HG02973 (cell line): ENCODE measurements at regions not wholly inside any gene's neighbourhood (a gene's known extent, or its start where the extent isn't known, plus 50 kb on each side); places are given as distances from the start of the nearest gene placed in this dataset.
"Not testable (repeated sequence)": the region's sequence is repeated elsewhere in the genome, so short reads cannot be mapped to it uniquely, and the experiment has no call there.

Experiments used
- ATAC-seq: cut with Tn5 transposase; IDR thresholded peaks from one replicate; pipeline ENCODE4 v1.9.1; 2021; ENCODE audit warnings: moderate library complexity; ENCODE audit not compliant: unreplicated experiment

DNA sequence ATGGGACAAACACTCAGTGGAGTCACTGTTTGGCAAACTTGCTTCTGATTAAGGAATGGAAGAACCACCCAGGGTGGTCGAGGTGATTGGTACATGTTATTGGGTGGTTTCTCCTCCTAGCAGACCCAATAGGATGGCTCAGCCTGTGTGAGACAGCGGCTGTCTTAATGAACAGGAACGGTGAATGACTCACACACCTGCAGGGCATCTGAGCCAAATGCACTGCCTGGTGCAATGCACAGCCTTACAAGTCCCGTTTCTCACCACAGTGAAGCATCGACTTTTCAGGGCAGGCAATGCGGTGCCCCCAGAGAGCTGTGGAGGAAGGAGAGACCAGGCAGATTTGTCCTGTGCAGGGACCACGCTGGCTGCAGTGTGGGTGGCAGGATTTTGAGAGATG is 238.5 kb downstream of the FGF9 start:
- no peak for ATAC-seq

DNA sequence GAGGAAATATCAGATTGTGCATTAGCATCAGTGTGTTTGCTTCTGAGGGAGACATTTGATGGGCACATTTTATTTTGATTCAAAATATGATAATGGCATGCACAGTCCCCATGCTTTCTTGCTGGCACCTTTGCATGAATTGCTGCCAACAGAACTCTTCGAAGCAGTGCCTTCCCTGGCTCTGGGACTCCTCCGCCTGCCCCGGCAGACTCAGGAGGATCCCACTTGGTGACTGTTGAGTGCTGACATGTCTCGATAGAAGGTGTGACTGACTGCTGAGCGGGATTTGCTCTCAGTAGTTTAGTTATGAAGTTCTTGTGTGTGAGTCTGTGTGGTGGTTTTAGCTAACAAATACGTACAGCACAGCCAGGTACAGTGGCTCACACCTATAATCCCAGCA is 239.7 kb downstream of the FGF9 start:
- ATAC-seq: no peak

GRCh38 chr13:21911646-21912298 is 240.9 kb downstream of the FGF9 start:
- ATAC-seq: no peak

DNA sequence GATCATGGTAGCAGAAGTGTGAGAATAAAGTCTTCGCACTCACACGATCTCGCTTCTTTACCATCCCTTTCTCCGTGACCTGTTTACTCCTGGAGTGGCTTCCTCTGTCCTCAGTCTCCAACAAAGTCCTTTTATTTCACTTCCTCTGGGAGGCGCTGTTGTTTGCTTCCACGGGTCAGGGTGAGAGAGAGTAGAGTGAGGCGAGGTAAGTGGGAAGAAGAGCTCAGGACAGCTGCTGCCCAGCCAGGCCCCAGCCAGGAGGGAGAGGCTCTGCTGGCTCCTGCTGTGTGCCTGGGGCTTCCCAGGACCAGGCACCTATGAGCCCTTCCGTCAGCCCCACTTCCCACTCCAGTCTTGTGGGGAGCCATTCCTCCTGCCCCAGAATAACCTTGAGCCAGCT is 242.1 kb downstream of the FGF9 start:
- no peak for ATAC-seq

DNA sequence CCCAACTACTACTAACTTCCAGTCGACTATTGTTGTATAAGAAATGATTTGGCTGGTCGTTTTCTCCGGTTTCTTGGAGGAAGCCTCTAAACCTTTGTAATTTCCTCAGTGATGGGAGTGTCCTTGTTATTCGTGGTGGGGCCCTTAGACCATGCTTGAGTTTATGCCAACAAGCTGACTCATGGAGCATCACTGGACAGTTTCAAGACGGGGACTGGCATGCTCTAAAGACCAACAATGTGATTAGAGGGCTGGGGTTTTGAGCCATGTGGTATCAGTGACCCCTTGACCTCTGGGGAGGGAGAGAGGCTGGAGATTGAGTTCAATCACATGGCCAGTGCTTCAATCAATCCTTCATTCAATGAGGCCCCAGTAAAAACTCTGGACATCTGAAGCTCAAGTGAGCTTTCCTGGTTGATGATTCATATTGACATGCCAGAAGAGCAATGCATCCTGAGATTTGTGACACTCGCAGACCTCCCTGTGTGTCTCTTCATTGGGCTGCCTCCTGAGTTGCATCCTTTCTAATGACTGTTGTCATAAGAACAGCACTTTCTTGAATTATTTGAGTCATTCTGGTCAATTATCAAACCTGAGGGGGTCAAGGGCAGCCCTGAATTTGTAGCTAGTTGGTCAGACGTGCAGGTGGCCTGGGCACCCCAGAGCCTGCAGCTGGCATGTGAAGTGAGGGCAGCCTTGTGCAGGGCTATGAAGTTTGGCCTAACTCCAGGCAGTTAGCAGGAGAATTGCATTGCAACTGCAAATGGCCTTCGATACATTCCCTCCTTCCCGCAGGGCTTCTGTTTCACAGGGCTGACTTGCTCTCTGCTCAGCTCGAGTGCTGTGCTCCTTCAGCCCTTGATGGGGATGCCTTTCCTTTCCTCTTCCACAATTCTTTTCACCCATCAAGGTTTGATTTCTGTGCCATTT is 246.5 kb downstream of the FGF9 start:
- ATAC-seq: no peak

GRCh38 chr13:21920802-21921201 is 249.9 kb downstream of the FGF9 start:
- ATAC-seq: not testable (repeated sequence)

DNA sequence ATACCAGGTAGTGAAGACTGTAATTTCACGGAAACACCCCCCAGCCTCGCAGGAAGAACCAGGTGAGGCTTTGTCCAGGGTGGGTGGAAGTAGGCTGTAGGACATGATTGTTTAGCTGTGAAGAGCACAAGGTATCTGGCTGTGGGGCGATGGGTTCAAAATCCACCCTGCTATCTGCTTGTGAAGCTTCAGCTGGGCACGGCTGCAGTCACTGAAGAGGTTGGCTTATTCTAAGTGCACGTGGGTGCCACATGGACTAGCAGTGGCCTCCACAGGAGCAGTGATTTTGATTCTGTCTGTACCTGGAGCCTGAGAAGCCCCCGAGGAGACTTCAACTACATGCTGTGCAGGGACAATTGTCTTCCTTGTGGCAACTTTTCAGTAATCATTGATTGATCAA is 254.1 kb downstream of the FGF9 start:
- no peak for ATAC-seq

- ATAC-seq: no peak
Observed at GRCh38 chr13:21925720-21926119, 254.8 kb downstream of the FGF9 start.

GRCh38 chr13:21929400-21929799 is 258.5 kb downstream of the FGF9 start:
- no peak for ATAC-seq

DNA sequence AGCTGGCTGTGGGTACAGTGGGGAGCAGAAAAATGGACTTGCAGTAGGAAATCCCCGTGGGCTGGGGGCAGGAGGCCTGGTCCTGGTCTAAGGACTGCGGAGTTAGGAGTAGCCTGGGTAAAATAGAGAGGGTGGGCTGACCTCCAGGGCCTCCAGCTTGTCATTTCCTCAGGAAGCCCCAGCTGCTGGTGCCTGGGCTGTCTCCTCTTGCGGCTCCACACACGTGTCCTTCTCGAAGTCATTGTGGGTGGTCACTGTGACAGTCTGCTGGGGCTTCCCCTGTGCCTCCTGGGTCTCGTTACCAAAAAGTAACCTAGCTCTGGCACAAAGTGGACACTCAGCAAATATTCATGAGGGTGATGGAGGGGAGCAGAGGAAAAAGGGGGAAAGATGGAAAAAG is 259.7 kb downstream of the FGF9 start:
- ATAC-seq: no peak

GRCh38 chr13:21932578-21932977 is 261.7 kb downstream of the FGF9 start:
- no peak for ATAC-seq

- ATAC-seq: no peak
Observed at GRCh38 chr13:21932996-21933395, 262.1 kb downstream of the FGF9 start.

DNA sequence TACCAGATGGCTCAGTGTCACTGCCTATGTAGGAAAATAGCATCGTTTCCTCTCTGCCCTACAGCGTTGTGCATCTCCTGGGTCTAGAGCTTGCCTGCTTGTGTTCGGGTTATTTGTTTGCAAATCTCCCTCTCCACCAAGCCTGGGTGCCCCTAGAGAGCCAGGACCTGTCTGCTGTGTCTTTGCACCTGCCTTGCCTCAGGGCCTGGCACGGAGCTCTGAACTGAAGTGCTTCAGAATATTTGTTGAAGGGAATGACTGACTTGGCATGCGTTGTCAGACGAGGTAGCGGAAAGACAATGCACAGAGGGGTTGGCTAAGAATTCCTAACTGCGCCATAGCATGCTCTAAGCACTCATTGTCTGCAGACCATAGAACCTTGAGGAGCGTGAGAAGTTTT is 263.4 kb downstream of the FGF9 start:
- ATAC-seq: no peak

DNA sequence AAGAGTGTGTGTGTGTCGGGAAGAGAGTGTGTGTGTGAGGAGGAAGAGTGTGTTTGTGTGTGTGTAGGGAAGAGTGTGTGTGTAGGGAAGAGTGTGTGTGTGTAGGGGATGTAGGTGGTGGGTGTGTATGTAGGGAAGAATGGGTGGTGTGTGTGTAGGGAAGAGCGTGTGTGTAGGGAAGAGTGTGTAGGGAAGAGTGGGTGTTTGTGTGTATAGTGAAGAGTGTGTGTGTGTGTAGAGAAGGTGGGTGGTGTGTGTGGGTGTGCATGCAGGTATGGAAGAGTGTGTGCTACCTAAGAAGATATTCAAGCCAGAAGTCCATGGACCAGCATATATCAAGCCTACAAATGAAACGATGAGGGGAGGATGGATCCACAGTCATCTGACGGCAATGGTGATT is 265.8 kb downstream of the FGF9 start:
- no peak for ATAC-seq

GRCh38 chr13:21938168-21938567 is 267.3 kb downstream of the FGF9 start:
- ATAC-seq: no peak

GRCh38 chr13:21938636-21939035 is 267.8 kb downstream of the FGF9 start:
- ATAC-seq: no peak

DNA sequence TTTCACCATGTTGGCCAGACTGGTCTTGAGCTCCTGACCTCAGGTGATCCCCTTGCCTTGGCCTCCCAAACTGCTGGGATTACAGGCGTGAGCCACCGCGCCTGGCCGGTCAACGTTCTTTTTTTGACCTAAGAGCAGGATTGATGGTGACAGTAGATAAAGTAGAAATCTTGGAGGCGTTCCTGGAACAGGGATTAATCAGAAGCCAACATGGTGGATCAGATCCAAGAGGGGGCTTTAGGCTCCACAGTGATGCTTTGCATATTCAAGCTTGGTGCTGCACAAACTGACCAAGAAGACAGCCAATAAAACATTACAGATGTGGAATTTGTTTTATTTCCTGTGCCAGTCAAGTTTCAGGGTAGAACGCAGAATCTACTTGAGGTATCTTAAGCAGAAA is 271.2 kb downstream of the FGF9 start:
- no peak for ATAC-seq

- no peak for ATAC-seq
Observed at GRCh38 chr13:21944610-21945009, 273.7 kb downstream of the FGF9 start.

DNA sequence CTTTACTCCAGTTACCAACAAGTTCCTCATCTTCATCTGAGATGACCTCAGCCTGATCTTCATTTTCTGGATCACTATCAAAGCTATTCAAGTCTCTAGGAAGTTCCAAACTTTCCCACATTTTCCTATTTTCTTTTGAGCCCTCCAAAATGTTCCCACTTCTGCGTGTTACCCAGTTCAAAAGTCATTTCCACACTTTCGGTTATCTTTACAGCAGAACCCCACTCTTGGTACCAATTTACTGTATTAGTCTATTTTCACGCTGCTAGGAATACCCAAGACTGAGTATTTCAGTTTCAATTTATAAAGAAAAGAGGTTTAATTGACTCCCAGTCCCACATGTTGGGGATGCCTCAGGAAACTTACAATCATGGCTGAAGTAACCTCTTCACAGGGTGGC is 274.3 kb downstream of the FGF9 start:
- ATAC-seq: no peak

DNA sequence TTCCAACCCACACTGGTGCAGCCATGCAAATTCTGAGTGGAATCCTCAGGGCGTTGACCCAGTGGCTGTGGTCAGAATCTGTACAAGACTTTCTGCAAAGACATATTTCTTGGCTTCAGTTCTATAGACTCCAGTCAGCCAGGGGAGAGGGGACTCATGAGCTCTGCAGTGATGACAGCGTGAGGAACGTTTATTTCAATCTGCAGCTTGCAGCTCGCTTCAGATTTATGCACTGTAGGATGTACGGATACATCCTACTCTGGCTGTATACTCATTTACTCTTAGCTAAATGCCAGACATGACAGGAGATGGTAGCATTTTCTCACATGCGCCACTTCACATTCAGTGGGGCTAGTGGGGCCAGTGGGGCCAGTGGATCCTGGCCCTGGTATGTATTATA is 276.1 kb downstream of the FGF9 start:
- no peak for ATAC-seq

DNA sequence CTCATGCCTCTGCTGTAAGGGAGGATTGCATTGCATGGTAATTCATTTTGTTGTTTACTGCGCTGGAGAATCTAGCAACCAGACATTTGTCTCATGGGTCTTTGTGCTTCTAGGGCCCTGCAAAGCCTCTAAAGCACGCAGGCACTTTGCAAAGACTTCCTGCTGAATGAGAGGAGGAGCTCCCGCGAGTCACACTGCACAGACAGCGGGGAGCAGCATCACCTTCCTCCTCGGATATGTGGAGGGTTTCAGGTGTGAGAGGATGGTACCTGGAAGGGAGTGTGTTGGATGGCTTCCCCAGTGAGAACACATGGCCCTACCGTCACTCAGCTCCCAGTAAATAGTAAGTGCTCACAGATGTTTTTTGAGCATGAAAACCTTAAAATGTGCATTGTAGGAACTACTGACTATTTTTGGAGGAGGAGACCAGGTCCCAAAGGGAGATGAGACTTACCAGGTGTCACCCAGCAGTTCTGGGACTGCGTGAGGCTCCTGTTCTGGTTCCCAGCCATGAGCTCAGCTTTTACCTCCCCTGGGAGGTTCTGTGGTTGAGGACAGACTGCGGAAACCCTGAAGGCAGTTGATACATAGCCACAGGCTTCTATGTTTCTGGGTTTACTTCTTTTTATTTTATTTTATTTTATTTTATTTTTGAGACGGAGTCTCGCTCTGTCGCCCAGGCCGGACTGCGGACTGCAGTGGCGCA is 278.0 kb downstream of the FGF9 start:
- ATAC-seq: peak; percentile 77
